H1 (cell line): ENCODE measurements at regions not wholly inside any gene's neighbourhood (a gene's known extent, or its start where the extent isn't known, plus 50 kb on each side); places are given as distances from the start of the nearest gene placed in this dataset.

Experiments used
- CTCF ChIA-PET: fragments of 300-600 bp; sonication (Branson Sonifier 250); formaldehyde crosslinking; loops from one replicate; lab custom pipeline; 2021; ENCODE audit not compliant: partially characterized antibody; lab: Charles Lee
- POLR2A ChIA-PET: fragments of 300-600 bp; sonication (Branson Sonifier 250); formaldehyde crosslinking; loops from one replicate; lab custom pipeline; 2021; ENCODE audit warnings: inconsistent platforms; ENCODE audit not compliant: partially characterized antibody; lab: Charles Lee
- DNase-seq, 2 experiments: peaks; one replicate each; pipeline versions ENCODE4 v3.0.0 to v3.0.0-alpha.2; 2010 to 2022; ENCODE audit warnings: low spot score in 2 of 2, low read depth in 1 of 2, mixed read lengths in 1 of 2
- FAIRE-seq: peaks from 2 replicates; lab custom pipeline; 2011; peaks lifted over from hg19 to GRCh38; lab: Jason Lieb, UNC
- H2AFZ ChIP-seq: 2 replicates; pipeline ENCODE4 v1.8.1; 2012; ENCODE audit warnings: low read length, inconsistent platforms
- H2AK5ac ChIP-seq: 2 replicates; pipeline ENCODE4 v1.6.1; 2013; ENCODE audit warnings: low read depth, low read length
- H2BK120ac ChIP-seq: replicated peaks from 2 replicates; pipeline ENCODE3; 2013; ENCODE audit warnings: low read depth, low read length, inconsistent platforms
- H2BK12ac ChIP-seq: 2 replicates; pipeline ENCODE4 v1.6.1; 2013; ENCODE audit warnings: low read depth, low read length
- H2BK15ac ChIP-seq: 2 replicates; pipeline ENCODE4 v1.6.1; 2013; ENCODE audit warnings: low read length
- H2BK20ac ChIP-seq: 2 replicates; pipeline ENCODE4 v1.6.1; 2013; ENCODE audit warnings: low read length
- H2BK5ac ChIP-seq: 2 replicates; pipeline ENCODE4 v1.6.1; 2013; ENCODE audit warnings: low read depth, low read length
- H3K14ac ChIP-seq: 2 replicates; pipeline ENCODE4 v1.6.1; 2013; ENCODE audit warnings: inconsistent platforms; ENCODE audit not compliant: insufficient read length
- H3K18ac ChIP-seq: 2 replicates; pipeline ENCODE4 v1.6.1; 2013; ENCODE audit warnings: low read length; ENCODE audit errors: extremely low read depth
- H3K23ac ChIP-seq: 2 replicates; pipeline ENCODE4 v1.6.1; 2013; ENCODE audit warnings: inconsistent platforms; ENCODE audit not compliant: insufficient read length
- H3K23me2 ChIP-seq: 2 replicates; pipeline ENCODE4 v1.6.1; 2013; ENCODE audit warnings: low read depth, low read length
- H3K27ac ChIP-seq: 2 replicates; pipeline ENCODE4 v1.6.1; 2011; ENCODE audit warnings: low read depth, low read length, inconsistent platforms
- H3K27me3 ChIP-seq, 4 experiments: replicated peaks in 1 of 4; 1 replicate in 1 of 4; 2 replicates in 3 of 4; pipeline versions ENCODE4 v1.6.1 to v1.8.1; 2011 to 2013; ENCODE audit warnings: low read length in 3 of 4, mild to moderate bottlenecking in 3 of 4, inconsistent platforms in 2 of 4, mixed read lengths in 2 of 4, moderate library complexity in 1 of 4; ENCODE audit not compliant: control insufficient read depth in 3 of 4, insufficient read depth in 3 of 4; ENCODE audit errors: extremely low read depth in 1 of 4
- H3K36me3 ChIP-seq, 4 experiments: 2 replicates each; pipeline versions ENCODE4 v1.6.1 to v1.8.1; 2011 to 2013; ENCODE audit warnings: mild to moderate bottlenecking in 4 of 4, low read length in 3 of 4, moderate library complexity in 2 of 4, control low read depth in 1 of 4, inconsistent platforms in 1 of 4; ENCODE audit not compliant: insufficient read depth in 4 of 4, control insufficient read depth in 2 of 4
- H3K4ac ChIP-seq: replicated peaks from 2 replicates; pipeline ENCODE3; 2013; ENCODE audit warnings: low read length, low read depth, mixed read lengths, inconsistent platforms; ENCODE audit not compliant: insufficient read length
- H3K4me1 ChIP-seq, 4 experiments: replicated peaks in 1 of 4; 1 replicate in 1 of 4; 2 replicates in 3 of 4; pipeline versions ENCODE4 v1.6.1 to v1.8.1; 2011 to 2013; ENCODE audit warnings: low read length in 3 of 4, inconsistent platforms in 2 of 4, mixed read lengths in 1 of 4; ENCODE audit not compliant: insufficient read depth in 4 of 4, control insufficient read depth in 3 of 4
- H3K4me2 ChIP-seq, 2 experiments: 2 replicates each; pipeline versions ENCODE4 v1.6.1 to v1.8.1; 2011 to 2013; ENCODE audit warnings: low read depth in 2 of 2, low read length in 2 of 2, control low read depth in 1 of 2, inconsistent platforms in 1 of 2, mild to moderate bottlenecking in 1 of 2; ENCODE audit not compliant: insufficient read depth in 1 of 2
- H3K4me3 ChIP-seq, 4 experiments: fragments of 200-600, 300-600 bp in 1 of 4; sonication (generic), shearing (Covaris generic), sonication (Bioruptor Twin) in 1 of 4; 2 replicates each; pipeline versions ENCODE4 v1.5.1 to v1.8.1; 2011 to 2016; ENCODE audit warnings: low read length in 4 of 4, low read depth in 3 of 4, control low read depth in 2 of 4, inconsistent platforms in 2 of 4, mild to moderate bottlenecking in 2 of 4, mixed read lengths in 1 of 4, moderate library complexity in 1 of 4; ENCODE audit not compliant: insufficient read depth in 2 of 4; ENCODE audit errors: extremely low read depth in 1 of 4
- H3K56ac ChIP-seq: replicated peaks from 2 replicates; pipeline ENCODE3; 2013; ENCODE audit warnings: low read depth, mild to moderate bottlenecking, mixed read lengths, low read length, inconsistent platforms; ENCODE audit not compliant: insufficient read length
- H3K79me1 ChIP-seq: 2 replicates; pipeline ENCODE4 v1.6.1; 2013; ENCODE audit warnings: low read depth, low read length, control low read depth
- H3K79me2 ChIP-seq, 2 experiments: 2 replicates each; pipeline versions ENCODE4 v1.6.1 to v1.8.1; 2012 to 2013; ENCODE audit warnings: low read length in 2 of 2, mild to moderate bottlenecking in 2 of 2, inconsistent platforms in 1 of 2; ENCODE audit not compliant: insufficient read depth in 2 of 2, control insufficient read depth in 1 of 2
- H3K9ac ChIP-seq, 4 experiments: replicated peaks in 1 of 4; 1 replicate in 1 of 4; 2 replicates in 3 of 4; pipeline versions ENCODE4 v1.6.1 to v1.8.1; 2011 to 2013; ENCODE audit warnings: low read depth in 3 of 4, low read length in 3 of 4, control low read depth in 2 of 4, mild to moderate bottlenecking in 2 of 4, moderate library complexity in 2 of 4, inconsistent platforms in 1 of 4; ENCODE audit errors: extremely low read depth in 1 of 4
- H3K9me3 ChIP-seq, 2 experiments: 2 replicates each; pipeline versions ENCODE4 v1.6.1 to v1.8.1; 2012 to 2013; ENCODE audit warnings: mild to moderate bottlenecking in 2 of 2, moderate library complexity in 2 of 2, control low read depth in 1 of 2, inconsistent platforms in 1 of 2, low read depth in 1 of 2, low read length in 1 of 2, mixed read lengths in 1 of 2; ENCODE audit not compliant: insufficient read depth in 2 of 2
- H4K20me1 ChIP-seq, 2 experiments: replicated peaks in 1 of 2; 2 replicates each; pipeline versions ENCODE3 to v1.8.1; 2011 to 2013; ENCODE audit warnings: inconsistent platforms in 2 of 2, low read length in 2 of 2, mild to moderate bottlenecking in 1 of 2; ENCODE audit not compliant: insufficient read depth in 2 of 2, control insufficient read depth in 1 of 2
- H4K5ac ChIP-seq: 2 replicates; pipeline ENCODE4 v1.6.1; 2013; ENCODE audit warnings: low read length, low read depth, mixed read lengths, inconsistent platforms; ENCODE audit not compliant: insufficient read length
- H4K8ac ChIP-seq: 2 replicates; pipeline ENCODE4 v1.8.0; 2013; ENCODE audit warnings: mild to moderate bottlenecking, moderate library complexity, low read length, inconsistent platforms; ENCODE audit not compliant: insufficient read depth; ENCODE audit errors: extremely low read depth
- H4K91ac ChIP-seq: replicated peaks from 2 replicates; pipeline ENCODE3; 2013; ENCODE audit warnings: low read length, mixed read lengths, inconsistent platforms; ENCODE audit not compliant: insufficient read length
- ASH2L ChIP-seq: fragments of 200-600, 300-600 bp; sonication (generic); IDR thresholded peaks from one replicate; pipeline ENCODE4 v1.7.1; 2017; ENCODE audit warnings: low read length
- JUND ChIP-seq: IDR thresholded peaks from 2 replicates; pipeline ENCODE4 v1.6.1; 2011; ENCODE audit warnings: mild to moderate bottlenecking, improper control_type of control experiment, low read length
- RNF2 ChIP-seq: fragments of 200-900, 300-1000 bp; sonication (generic); IDR thresholded peaks from 2 replicates; pipeline ENCODE4 v1.7.1; 2016; ENCODE audit warnings: borderline replicate concordance, low read depth, mild to moderate bottlenecking, antibody characterized with exemption, low read length; ENCODE audit not compliant: poor library complexity, severe bottlenecking; ENCODE audit errors: missing control alignments
- YY1 ChIP-seq: IDR thresholded peaks from 2 replicates; pipeline ENCODE4 v1.6.1; 2011; ENCODE audit warnings: low read depth, mild to moderate bottlenecking, low read length
- WGBS, 2 experiments: shearing (Covaris generic) in 1 of 2; methylation state at CpG; one replicate each; pipeline versions ENCODE4 v1.1.6 to v1.1.7; 2013 to 2015; ENCODE audit warnings: low lambda C conversion rate in 2 of 2, mixed read lengths in 2 of 2, inconsistent platforms in 1 of 2, low coverage in 1 of 2, missing lambda C conversion rate in 1 of 2; ENCODE audit not compliant: insufficient replicate concordance in 2 of 2, insufficient coverage in 1 of 2, insufficient read length in 1 of 2; ENCODE audit errors: extremely low coverage in 1 of 2, missing lambda C conversion rate in 1 of 2; 5-methylcytosine and 5-hydroxymethylcytosine counted together

GRCh38 chr16:59658572-59658971, 924.5 kb upstream of the GOT2 start:
- no peaks in the 10 kb centered on the region for H3K79me2 ChIP-seq
- H2AFZ ChIP-seq = no peak overlapping the region
- H4K20me1 ChIP-seq = no peaks in the 10 kb centered on the region
- no peaks in the 10 kb centered on the region for H3K4me1 ChIP-seq
- no peak overlapping the region for H2AK5ac ChIP-seq
- H2BK15ac ChIP-seq = no peak overlapping the region
- CTCF ChIA-PET = no interaction called here
- H3K27me3 ChIP-seq = no peaks in the 10 kb centered on the region
- no peak overlapping the region for H2BK12ac ChIP-seq
- H3K56ac ChIP-seq = no peak overlapping the region
- DNase-seq (no peak), FAIRE-seq (no peak)
- WGBS, 2 experiments = 94% methylated on average over 3 of the region's 3 CpGs; no CpG with 5 or more reads in 1 of the 2 experiments
- no peak overlapping the region for H3K9ac ChIP-seq
- TF ChIP-seq ASH2L (no peak), JUND (no peak), YY1 (no peak), RNF2 (no peak)
- H3K79me1 ChIP-seq = no peaks in the 10 kb centered on the region
- H3K36me3 ChIP-seq = no peaks in the 10 kb centered on the region
- no peak overlapping the region for H3K23ac ChIP-seq
- no peak overlapping the region for H2BK20ac ChIP-seq
- no peak overlapping the region for H3K4me2 ChIP-seq
- no peaks in the 10 kb centered on the region for H3K23me2 ChIP-seq
- H3K27ac ChIP-seq = no peak overlapping the region
- no peak overlapping the region for H3K18ac ChIP-seq
- no peak overlapping the region for H2BK5ac ChIP-seq
- H3K4ac ChIP-seq = no peak overlapping the region
- H4K5ac ChIP-seq = no peak overlapping the region
- H3K9me3 ChIP-seq = no peaks in the 10 kb centered on the region
- H3K14ac ChIP-seq = no peak overlapping the region
- POLR2A ChIA-PET = no interaction called here
- no peak overlapping the region for H4K91ac ChIP-seq
- no peak overlapping the region for H4K8ac ChIP-seq
- no peak overlapping the region for H3K4me3 ChIP-seq
- H2BK120ac ChIP-seq = no peak overlapping the region
